Neural cell (in vitro differentiated cells): ENCODE measurements at regions not wholly inside any gene's neighbourhood (a gene's known extent, or its start where the extent isn't known, plus 50 kb on each side); places are given as distances from the start of the nearest gene placed in this dataset.

Source experiments
- H2AFZ ChIP-seq: fragments of 200-600, 300-800 bp; sonication (generic), shearing (Covaris generic); 2 replicates; pipeline ENCODE4 v1.6.0; 2014; ENCODE audit warnings: low read depth, mild to moderate bottlenecking, antibody characterized with exemption, low read length, moderate library complexity
- H3F3A ChIP-seq: fragments of 200-600 bp; shearing (Covaris generic); 2 replicates; pipeline ENCODE4 v1.6.1; 2016; ENCODE audit warnings: mild to moderate bottlenecking, moderate library complexity, mixed read lengths, antibody characterized with exemption, low read length; ENCODE audit not compliant: insufficient read depth, poor library complexity, severe bottlenecking
- H3K27ac ChIP-seq: fragments of 200-600, 300-800 bp; sonication (generic), shearing (Covaris generic); 2 replicates; pipeline ENCODE4 v1.5.1; 2014; ENCODE audit warnings: mild to moderate bottlenecking, low read length, moderate library complexity
- H3K27me3 ChIP-seq: fragments of 300-800, 200-600 bp; sonication (generic), shearing (Covaris generic); 2 replicates; pipeline ENCODE4 v1.6.0; 2014; ENCODE audit warnings: mild to moderate bottlenecking, low read depth, low read length, moderate library complexity; ENCODE audit not compliant: insufficient read depth
- H3K36me3 ChIP-seq: fragments of 300-800, 200-600 bp; sonication (generic), shearing (Covaris generic); 2 replicates; pipeline ENCODE4 v1.5.1; 2014; ENCODE audit warnings: mild to moderate bottlenecking, antibody characterized with exemption, low read length, moderate library complexity; ENCODE audit not compliant: insufficient read depth
- H3K4me2 ChIP-seq: fragments of 300-800, 200-600 bp; sonication (generic), shearing (Covaris generic); 2 replicates; pipeline ENCODE4 v1.6.0; 2014; ENCODE audit warnings: mild to moderate bottlenecking, low read length
- H3K4me3 ChIP-seq: fragments of 300-800, 200-600 bp; sonication (generic), shearing (Covaris generic); 2 replicates; pipeline ENCODE4 v1.5.1; 2014; ENCODE audit warnings: mild to moderate bottlenecking, low read length, moderate library complexity
- H3K79me2 ChIP-seq: fragments of 200-600 bp; shearing (Covaris generic); replicated peaks from 2 replicates; pipeline ENCODE4 v1.6.0; 2014; ENCODE audit warnings: mild to moderate bottlenecking, low read length, moderate library complexity; ENCODE audit not compliant: insufficient read depth
- H3K9ac ChIP-seq: fragments of 300-800, 200-600 bp; sonication (generic), shearing (Covaris generic); 2 replicates; pipeline ENCODE4 v1.6.1; 2016; ENCODE audit warnings: mild to moderate bottlenecking, low read length, mixed read lengths
- H3K9me2 ChIP-seq: fragments of 200-600 bp; shearing (Covaris generic); 2 replicates; pipeline ENCODE4 v1.6.1; 2016; ENCODE audit warnings: mild to moderate bottlenecking, low read length, mixed read lengths; ENCODE audit not compliant: insufficient read depth
- H3K9me3 ChIP-seq: fragments of 200-600, 300-800 bp; sonication (generic), shearing (Covaris generic); 2 replicates; pipeline ENCODE4 v1.6.1; 2016; ENCODE audit warnings: mild to moderate bottlenecking, mixed run types, low read length, moderate library complexity, mixed read lengths
- H4K20me1 ChIP-seq: fragments of 200-600 bp; shearing (Covaris generic); 2 replicates; pipeline ENCODE4 v1.6.1; 2016; ENCODE audit warnings: mild to moderate bottlenecking, mixed run types; ENCODE audit not compliant: insufficient read depth
- CTCF ChIP-seq: fragments of 450-650 bp; IDR thresholded peaks from 2 replicates; pipeline ENCODE4 v1.5.1; 2014; ENCODE audit warnings: antibody characterized with exemption, mild to moderate bottlenecking, moderate library complexity; ENCODE audit not compliant: poor library complexity, severe bottlenecking
- EZH2 ChIP-seq: fragments of 200-600, 300-800 bp; shearing (Covaris generic), sonication (generic); IDR thresholded peaks from 2 replicates; pipeline ENCODE4 v1.6.1; 2014; ENCODE audit warnings: antibody characterized with exemption, low read length, borderline replicate concordance, mild to moderate bottlenecking; ENCODE audit not compliant: insufficient read depth, poor library complexity, severe bottlenecking
- MXI1 ChIP-seq: fragments of 450-650 bp; conservative IDR thresholded peaks from 2 replicates; pipeline ENCODE4 v1.6.1; 2014; ENCODE audit warnings: antibody characterized with exemption, mild to moderate bottlenecking; ENCODE audit not compliant: poor library complexity, severe bottlenecking
- POLR2AphosphoS5 ChIP-seq: IDR thresholded peaks from 2 replicates; pipeline ENCODE4 v1.6.1; 2012
- RAD21 ChIP-seq: fragments of 450-650 bp; conservative IDR thresholded peaks from 2 replicates; pipeline ENCODE4 v1.6.1; 2014; ENCODE audit warnings: antibody characterized with exemption, mild to moderate bottlenecking, moderate library complexity
- SMC3 ChIP-seq: fragments of 450-650 bp; conservative IDR thresholded peaks from 2 replicates; pipeline ENCODE4 v1.6.1; 2014; ENCODE audit warnings: antibody characterized with exemption, mild to moderate bottlenecking, moderate library complexity; ENCODE audit not compliant: poor library complexity
- TAF1 ChIP-seq: IDR thresholded peaks from 2 replicates; pipeline ENCODE4 v1.6.1; 2012; ENCODE audit warnings: low read depth

GRCh38 chr3:18111796-18112232 is 313.3 kb downstream of the SATB1 start:
- Histone ChIP-seq H3K4me3 (no peak overlapping the region), H3K4me2 (no peak overlapping the region), H3K36me3 (no peaks in the 10 kb centered on the region), H2AFZ (no peak overlapping the region), H3F3A (no peaks in the 10 kb centered on the region), H3K9me2 (no peaks in the 10 kb centered on the region), H3K27ac (no peak overlapping the region), H3K9me3 (no peaks in the 10 kb centered on the region), H3K79me2 (no peaks in the 10 kb centered on the region), H4K20me1 (no peaks in the 10 kb centered on the region), H3K9ac (no peak overlapping the region), H3K27me3 (no peaks in the 10 kb centered on the region)
- TF ChIP-seq RAD21: no peak
- TF ChIP-seq EZH2: no peak
- TF ChIP-seq TAF1: no peak

- Histone ChIP-seq H2AFZ (no peak overlapping the region), H3K27ac (no peak overlapping the region), H3K4me3 (no peak overlapping the region), H4K20me1 (no peaks in the 10 kb centered on the region), H3K36me3 (no peaks in the 10 kb centered on the region), H3K4me2 (no peak overlapping the region), H3K9me2 (no peaks in the 10 kb centered on the region), H3K27me3 (no peaks in the 10 kb centered on the region), H3F3A (no peaks in the 10 kb centered on the region), H3K79me2 (no peaks in the 10 kb centered on the region), H3K9ac (no peak overlapping the region), H3K9me3 (no peaks in the 10 kb centered on the region)
- no peak for TF ChIP-seq SMC3
These were observed 321.5 kb downstream of the SATB1 start for GRCh38 chr3:18103591-18103990.

- H3K36me3 ChIP-seq: no peaks in the 10 kb centered on the region
- H3K9ac ChIP-seq: no peak overlapping the region
- no peak overlapping the region for H2AFZ ChIP-seq
- no peaks in the 10 kb centered on the region for H3K79me2 ChIP-seq
- no peak overlapping the region for H3K4me2 ChIP-seq
- no peaks in the 10 kb centered on the region for H3K9me2 ChIP-seq
- H3K4me3 ChIP-seq: no peak overlapping the region
- no peak overlapping the region for H3K27ac ChIP-seq
- no peaks in the 10 kb centered on the region for H3F3A ChIP-seq
- no peaks in the 10 kb centered on the region for H4K20me1 ChIP-seq
- H3K9me3 ChIP-seq: no peaks in the 10 kb centered on the region
- H3K27me3 ChIP-seq: no peaks in the 10 kb centered on the region
- TF ChIP-seq RAD21 (no peak), MXI1 (no peak), CTCF (no peak), TAF1 (no peak), SMC3 (no peak), POLR2AphosphoS5 (no peak), EZH2 (no peak)
These were observed 325.0 kb downstream of the SATB1 start for GRCh38 chr3:18100121-18100520.

GRCh38 chr3:18099611-18100010 is 325.5 kb downstream of the SATB1 start:
- no peaks in the 10 kb centered on the region for H3K27me3 ChIP-seq
- H3K4me2 ChIP-seq: no peak overlapping the region
- TF ChIP-seq CTCF: no peak
- TF ChIP-seq RAD21: no peak
- no peak for TF ChIP-seq SMC3
- no peaks in the 10 kb centered on the region for H3K9me3 ChIP-seq
- no peak overlapping the region for H2AFZ ChIP-seq
- H3F3A ChIP-seq: no peaks in the 10 kb centered on the region
- no peaks in the 10 kb centered on the region for H4K20me1 ChIP-seq
- no peaks in the 10 kb centered on the region for H3K36me3 ChIP-seq
- H3K9ac ChIP-seq: no peak overlapping the region
- no peak overlapping the region for H3K27ac ChIP-seq
- no peak overlapping the region for H3K4me3 ChIP-seq
- H3K79me2 ChIP-seq: no peaks in the 10 kb centered on the region
- H3K9me2 ChIP-seq: no peaks in the 10 kb centered on the region
